ENCODE measurements at regions not wholly inside any gene's neighbourhood (a gene's known extent, or its start where the extent isn't known, plus 50 kb on each side); places are given as distances from the start of the nearest gene placed in this dataset.

DNA sequence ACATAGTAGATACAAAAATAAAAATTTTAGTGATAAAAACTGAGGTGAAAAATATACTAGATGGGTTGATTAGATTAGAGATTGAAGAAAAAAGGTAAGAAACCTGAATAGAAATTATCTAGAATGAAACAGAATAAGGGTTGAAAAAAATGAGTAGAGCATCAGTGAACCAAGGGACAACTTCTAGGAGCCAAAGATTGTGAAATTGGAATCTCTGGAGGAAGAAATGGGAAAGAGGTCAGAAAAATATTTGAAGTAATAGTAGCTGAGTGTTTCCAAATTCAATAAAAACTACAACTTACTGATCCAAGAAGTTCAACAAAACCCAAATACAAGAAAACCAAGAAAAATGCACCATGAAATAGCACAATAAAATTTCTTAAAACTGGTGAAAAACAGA is 116.6 kb upstream of the STARD4 start:
- Mint-ChIP-seq H3K27ac (ENCODE audit: unreplicated experiment) (no peak overlapping the region), H3K36me3 (ENCODE audit: low read depth, unreplicated experiment) (no peaks in the 10 kb centered on the region), H3K9me3 (ENCODE audit: unreplicated experiment) (peaks cover 6% of the 10 kb centered on the region), H3K4me3 (ENCODE audit: unreplicated experiment) (no peak overlapping the region), H3K4me1 (ENCODE audit: low read depth, unreplicated experiment) (no peaks in the 10 kb centered on the region), H3K27me3 (ENCODE audit: low read depth, unreplicated experiment) (no peaks in the 10 kb centered on the region)
- H3K36me3 ChIP-seq (ENCODE audit: insufficient read depth, low read length), result no peaks in the 10 kb centered on the region
- H3K9me3 ChIP-seq (ENCODE audit: insufficient read depth, low read depth, low read length), result no peaks in the 10 kb centered on the region
- FAIRE-seq (no peak), DNase-seq (ENCODE audit: low read depth) (no peak)
- H3K4me3 ChIP-seq (ENCODE audit: insufficient read depth, low read depth, low read length), result no peak overlapping the region
- no peak overlapping the region for H3K27ac ChIP-seq (ENCODE audit: low read depth, low read length)
- no peaks in the 10 kb centered on the region for H3K79me2 ChIP-seq (ENCODE audit: insufficient read depth, low read length)
- no peaks in the 10 kb centered on the region for H3K27me3 ChIP-seq (ENCODE audit: insufficient read depth, low read length)
- no peak overlapping the region for H3K9ac ChIP-seq (ENCODE audit: low read length)
- H2AFZ ChIP-seq (ENCODE audit: low read depth, low read length), result no peak overlapping the region
- no peak overlapping the region for H3K4me2 ChIP-seq (ENCODE audit: low read length)
- TF ChIP-seq, protein P1, sequence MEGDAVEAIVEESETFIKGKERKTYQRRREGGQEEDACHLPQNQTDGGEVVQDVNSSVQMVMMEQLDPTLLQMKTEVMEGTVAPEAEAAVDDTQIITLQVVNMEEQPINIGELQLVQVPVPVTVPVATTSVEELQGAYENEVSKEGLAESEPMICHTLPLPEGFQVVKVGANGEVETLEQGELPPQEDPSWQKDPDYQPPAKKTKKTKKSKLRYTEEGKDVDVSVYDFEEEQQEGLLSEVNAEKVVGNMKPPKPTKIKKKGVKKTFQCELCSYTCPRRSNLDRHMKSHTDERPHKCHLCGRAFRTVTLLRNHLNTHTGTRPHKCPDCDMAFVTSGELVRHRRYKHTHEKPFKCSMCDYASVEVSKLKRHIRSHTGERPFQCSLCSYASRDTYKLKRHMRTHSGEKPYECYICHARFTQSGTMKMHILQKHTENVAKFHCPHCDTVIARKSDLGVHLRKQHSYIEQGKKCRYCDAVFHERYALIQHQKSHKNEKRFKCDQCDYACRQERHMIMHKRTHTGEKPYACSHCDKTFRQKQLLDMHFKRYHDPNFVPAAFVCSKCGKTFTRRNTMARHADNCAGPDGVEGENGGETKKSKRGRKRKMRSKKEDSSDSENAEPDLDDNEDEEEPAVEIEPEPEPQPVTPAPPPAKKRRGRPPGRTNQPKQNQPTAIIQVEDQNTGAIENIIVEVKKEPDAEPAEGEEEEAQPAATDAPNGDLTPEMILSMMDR (IDR thresholded peaks at IDR 0.05; ENCODE audit: insufficient read depth, low read depth, low read length), result no peak
- no peak for TF ChIP-seq EZH2 (IDR thresholded peaks at IDR 0.05; ENCODE audit: insufficient read depth, low read length)
- no peaks in the 10 kb centered on the region for H3K4me1 ChIP-seq (ENCODE audit: insufficient read depth, low read length)
- no peaks in the 10 kb centered on the region for H4K20me1 ChIP-seq (ENCODE audit: insufficient read depth, low read length)

DNA sequence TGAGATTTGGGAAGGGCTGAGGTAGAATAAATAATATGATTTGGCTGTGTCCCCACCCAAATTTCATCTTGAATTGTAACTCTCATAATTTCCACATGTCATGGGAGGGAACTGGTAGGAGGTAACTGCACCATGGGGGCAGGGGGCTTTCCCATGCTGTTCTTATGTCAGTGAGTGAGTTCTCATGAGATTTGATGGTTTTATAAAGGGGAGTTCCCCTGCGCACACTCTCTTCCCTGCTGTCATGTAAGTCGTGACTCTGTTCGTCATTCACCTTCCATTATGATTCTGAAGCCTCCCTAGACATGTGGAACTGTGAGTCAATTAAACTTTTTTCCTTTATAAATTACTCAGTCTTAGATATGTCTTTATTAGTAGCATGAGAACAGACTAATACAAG is 115.5 kb upstream of the STARD4 start:
- Mint-ChIP-seq H3K9me3 (ENCODE audit: unreplicated experiment) (peaks cover 6% of the 10 kb centered on the region), H3K27me3 (ENCODE audit: low read depth, unreplicated experiment) (no peaks in the 10 kb centered on the region), H3K27ac (ENCODE audit: unreplicated experiment) (no peak overlapping the region), H3K4me3 (ENCODE audit: unreplicated experiment) (no peak overlapping the region), H3K36me3 (ENCODE audit: low read depth, unreplicated experiment) (no peaks in the 10 kb centered on the region), H3K4me1 (ENCODE audit: low read depth, unreplicated experiment) (no peaks in the 10 kb centered on the region)
- FAIRE-seq (no peak), DNase-seq (ENCODE audit: low read depth) (no peak)
- Histone ChIP-seq H3K9ac (ENCODE audit: low read length) (no peak overlapping the region), H3K9me3 (ENCODE audit: insufficient read depth, low read depth, low read length) (no peaks in the 10 kb centered on the region), H3K4me3 (ENCODE audit: insufficient read depth, low read depth, low read length) (no peak overlapping the region), H4K20me1 (ENCODE audit: insufficient read depth, low read length) (no peaks in the 10 kb centered on the region), H3K79me2 (ENCODE audit: insufficient read depth, low read length) (no peaks in the 10 kb centered on the region), H3K36me3 (ENCODE audit: insufficient read depth, low read length) (no peaks in the 10 kb centered on the region), H3K27me3 (ENCODE audit: insufficient read depth, low read length) (no peaks in the 10 kb centered on the region), H3K4me1 (ENCODE audit: insufficient read depth, low read length) (no peaks in the 10 kb centered on the region), H2AFZ (ENCODE audit: low read depth, low read length) (no peak overlapping the region), H3K27ac (ENCODE audit: low read depth, low read length) (no peak overlapping the region), H3K4me2 (ENCODE audit: low read length) (no peak overlapping the region)
- TF ChIP-seq, protein P1 (IDR thresholded peaks at IDR 0.05; ENCODE audit: insufficient read depth, low read depth, low read length), result no peak
- TF ChIP-seq EZH2 (IDR thresholded peaks at IDR 0.05; ENCODE audit: insufficient read depth, low read length), result no peak

DNA sequence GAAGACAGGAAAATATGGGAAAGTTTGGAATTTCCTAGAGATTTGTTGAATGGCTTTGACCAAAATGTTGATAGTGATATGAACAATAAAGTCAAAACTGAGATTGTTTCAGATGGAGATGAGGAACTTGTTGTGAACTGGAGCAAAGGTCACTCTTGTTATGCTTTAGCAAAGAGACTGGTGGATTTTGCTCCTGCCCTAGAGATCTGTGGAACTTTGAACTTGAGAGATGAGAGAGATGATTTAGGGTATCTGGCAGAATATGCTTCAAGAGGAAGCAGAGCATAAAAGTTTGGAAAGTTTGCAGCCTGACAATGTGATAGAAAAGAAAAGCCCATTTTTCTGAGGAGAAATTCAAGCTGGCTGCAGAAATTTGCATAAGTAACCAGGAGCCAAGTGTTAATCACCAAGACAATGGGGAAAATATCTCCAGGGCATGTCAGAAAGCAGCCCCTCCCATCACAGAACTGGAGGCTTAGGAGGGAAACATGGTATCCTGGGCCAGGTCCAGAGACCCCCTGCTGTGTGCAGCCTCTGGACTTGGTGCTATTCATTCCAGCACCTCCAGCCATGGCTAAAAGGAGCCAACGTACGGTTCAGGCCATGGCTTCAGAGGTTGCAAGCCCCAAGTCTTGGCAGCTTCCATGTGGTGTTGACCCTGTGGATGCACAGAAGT is 114.3 kb upstream of the STARD4 start:
- H3K4me1 Mint-ChIP-seq (ENCODE audit: low read depth, unreplicated experiment), result no peaks in the 10 kb centered on the region
- H3K4me3 Mint-ChIP-seq (ENCODE audit: unreplicated experiment), result no peak overlapping the region
- no peaks in the 10 kb centered on the region for H3K9me3 ChIP-seq (ENCODE audit: insufficient read depth, low read depth, low read length)

More for the DNA sequence above, 114.3 kb upstream of the STARD4 start:
- H4K20me1 ChIP-seq (ENCODE audit: insufficient read depth, low read length), result no peaks in the 10 kb centered on the region
- no peaks in the 10 kb centered on the region for H3K79me2 ChIP-seq (ENCODE audit: insufficient read depth, low read length)
- no peak overlapping the region for H2AFZ ChIP-seq (ENCODE audit: low read depth, low read length)
- H3K27ac ChIP-seq (ENCODE audit: low read depth, low read length), result no peak overlapping the region
- no peaks in the 10 kb centered on the region for H3K27me3 ChIP-seq (ENCODE audit: insufficient read depth, low read length)
- H3K9me3 Mint-ChIP-seq (ENCODE audit: unreplicated experiment), result peaks cover 6% of the 10 kb centered on the region
- DNase-seq (ENCODE audit: low read depth) (no peak), FAIRE-seq (no peak)
- no peak overlapping the region for H3K9ac ChIP-seq (ENCODE audit: low read length)
- H3K4me2 ChIP-seq (ENCODE audit: low read length), result no peak overlapping the region
- H3K4me1 ChIP-seq (ENCODE audit: insufficient read depth, low read length), result no peaks in the 10 kb centered on the region
- H3K36me3 ChIP-seq (ENCODE audit: insufficient read depth, low read length), result no peaks in the 10 kb centered on the region
- no peak overlapping the region for H3K4me3 ChIP-seq (ENCODE audit: insufficient read depth, low read depth, low read length)
- no peaks in the 10 kb centered on the region for H3K36me3 Mint-ChIP-seq (ENCODE audit: low read depth, unreplicated experiment)
- H3K27ac Mint-ChIP-seq (ENCODE audit: unreplicated experiment), result no peak overlapping the region
- TF ChIP-seq EZH2 (IDR thresholded peaks at IDR 0.05; ENCODE audit: insufficient read depth, low read length), result no peak
- H3K27me3 Mint-ChIP-seq (ENCODE audit: low read depth, unreplicated experiment), result no peaks in the 10 kb centered on the region
